ENCODE measurements at regions not wholly inside any gene's neighbourhood (a gene's known extent, or its start where the extent isn't known, plus 50 kb on each side); places are given as distances from the start of the nearest gene placed in this dataset.

DNA sequence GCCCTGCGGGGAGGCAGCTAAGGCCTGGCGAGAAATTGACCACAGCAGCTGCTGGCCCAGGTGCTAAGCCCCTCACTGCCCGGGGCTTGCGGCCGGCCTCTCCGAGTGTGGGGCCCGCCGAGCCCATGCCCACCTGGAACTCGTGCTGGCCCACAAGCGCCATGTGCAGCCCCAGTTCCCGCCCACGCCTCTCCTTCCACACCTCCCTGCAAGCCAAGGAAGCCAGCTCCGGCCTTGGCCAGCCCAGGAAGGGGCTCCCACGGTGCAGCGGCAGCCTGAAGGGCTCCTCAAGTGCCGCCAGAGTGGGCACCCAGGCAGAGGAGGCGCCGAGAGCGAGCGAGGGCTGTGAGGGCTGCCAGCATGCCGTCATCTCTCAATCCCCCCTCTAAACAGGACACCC lies 304.6 kb upstream of the FAM98A start:
- DNase-seq (ENCODE audit: low read depth), result no peak
- TF ChIP-seq, protein P1, sequence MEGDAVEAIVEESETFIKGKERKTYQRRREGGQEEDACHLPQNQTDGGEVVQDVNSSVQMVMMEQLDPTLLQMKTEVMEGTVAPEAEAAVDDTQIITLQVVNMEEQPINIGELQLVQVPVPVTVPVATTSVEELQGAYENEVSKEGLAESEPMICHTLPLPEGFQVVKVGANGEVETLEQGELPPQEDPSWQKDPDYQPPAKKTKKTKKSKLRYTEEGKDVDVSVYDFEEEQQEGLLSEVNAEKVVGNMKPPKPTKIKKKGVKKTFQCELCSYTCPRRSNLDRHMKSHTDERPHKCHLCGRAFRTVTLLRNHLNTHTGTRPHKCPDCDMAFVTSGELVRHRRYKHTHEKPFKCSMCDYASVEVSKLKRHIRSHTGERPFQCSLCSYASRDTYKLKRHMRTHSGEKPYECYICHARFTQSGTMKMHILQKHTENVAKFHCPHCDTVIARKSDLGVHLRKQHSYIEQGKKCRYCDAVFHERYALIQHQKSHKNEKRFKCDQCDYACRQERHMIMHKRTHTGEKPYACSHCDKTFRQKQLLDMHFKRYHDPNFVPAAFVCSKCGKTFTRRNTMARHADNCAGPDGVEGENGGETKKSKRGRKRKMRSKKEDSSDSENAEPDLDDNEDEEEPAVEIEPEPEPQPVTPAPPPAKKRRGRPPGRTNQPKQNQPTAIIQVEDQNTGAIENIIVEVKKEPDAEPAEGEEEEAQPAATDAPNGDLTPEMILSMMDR (IDR thresholded peaks at IDR 0.05; ENCODE audit: control insufficient read depth, insufficient read depth, low read depth, low read length, missing control alignments), result no peak
- no peak overlapping the region for H3K4me3 ChIP-seq (ENCODE audit: control insufficient read depth, low read depth, low read length)

DNA sequence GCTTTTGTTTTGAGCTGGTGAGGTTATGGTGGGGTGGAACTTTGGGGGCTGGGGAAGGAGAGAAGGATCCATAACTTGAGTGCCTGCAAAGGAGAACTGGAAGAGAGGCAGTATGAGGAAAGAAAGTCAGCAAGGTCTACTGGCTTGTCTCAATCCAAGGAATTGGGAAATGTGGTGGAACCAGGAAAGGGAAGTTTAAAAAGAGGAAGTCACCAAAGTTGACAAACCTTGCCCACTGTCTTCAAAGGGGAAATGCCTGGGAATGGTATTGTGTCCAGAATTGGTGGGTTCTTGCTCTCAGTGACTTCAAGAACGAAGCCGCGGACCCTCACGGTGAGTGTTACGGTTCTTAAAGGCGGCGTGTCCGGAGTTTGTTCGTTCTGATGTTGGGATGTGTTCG lies 304.1 kb upstream of the FAM98A start:
- H3K4me3 ChIP-seq (ENCODE audit: control insufficient read depth, low read depth, low read length), result no peak overlapping the region
- DNase-seq (ENCODE audit: low read depth), result no peak
- TF ChIP-seq, protein P1 (IDR thresholded peaks at IDR 0.05; ENCODE audit: control insufficient read depth, insufficient read depth, low read depth, low read length, missing control alignments), result no peak

DNA sequence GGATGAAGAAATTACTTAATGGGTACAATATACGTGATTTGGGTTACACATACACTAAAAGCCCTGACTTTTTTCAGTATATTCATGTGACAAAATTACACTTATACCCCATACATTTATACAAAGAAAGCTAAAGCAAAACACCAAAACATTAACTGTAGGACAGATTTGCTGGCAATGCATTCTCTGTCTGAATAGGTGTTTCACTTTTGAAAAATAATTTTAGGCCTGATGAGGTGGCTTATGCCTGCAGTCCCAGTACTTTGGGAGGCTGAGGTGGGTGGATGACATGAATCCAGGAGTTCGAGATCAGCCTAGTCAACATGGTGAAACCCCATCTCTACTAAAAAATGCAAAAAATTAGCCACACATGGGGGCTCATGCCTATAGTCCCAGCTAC lies 301.5 kb upstream of the FAM98A start:
- no peak for DNase-seq (ENCODE audit: low read depth)
- no peak overlapping the region for H3K4me3 ChIP-seq (ENCODE audit: control insufficient read depth, low read depth, low read length)
- TF ChIP-seq, protein P1 (IDR thresholded peaks at IDR 0.05; ENCODE audit: control insufficient read depth, insufficient read depth, low read depth, low read length, missing control alignments), result no peak

DNA sequence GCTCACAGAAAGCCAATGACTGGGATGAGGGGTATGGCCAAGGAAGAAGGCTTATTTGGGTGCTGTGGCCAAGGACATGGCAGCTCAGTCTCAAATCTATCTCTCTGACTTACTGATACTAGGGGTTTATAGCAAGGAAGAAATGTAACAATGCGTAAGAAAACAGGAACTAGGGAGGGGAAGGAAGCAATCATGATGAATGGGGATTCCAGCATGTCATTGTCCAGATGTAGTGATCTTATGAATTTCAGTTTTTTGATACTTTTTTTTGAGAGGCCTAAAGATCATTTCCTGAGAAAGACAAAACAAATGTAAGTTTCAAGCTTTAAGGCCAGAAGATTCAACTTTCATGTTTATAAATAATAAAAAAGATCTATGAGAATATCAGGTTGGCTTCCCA lies 298.6 kb upstream of the FAM98A start:
- TF ChIP-seq, protein P1 (IDR thresholded peaks at IDR 0.05; ENCODE audit: control insufficient read depth, insufficient read depth, low read depth, low read length, missing control alignments), result no peak
- no peak for DNase-seq (ENCODE audit: low read depth)
- no peak overlapping the region for H3K4me3 ChIP-seq (ENCODE audit: control insufficient read depth, low read depth, low read length)

DNA sequence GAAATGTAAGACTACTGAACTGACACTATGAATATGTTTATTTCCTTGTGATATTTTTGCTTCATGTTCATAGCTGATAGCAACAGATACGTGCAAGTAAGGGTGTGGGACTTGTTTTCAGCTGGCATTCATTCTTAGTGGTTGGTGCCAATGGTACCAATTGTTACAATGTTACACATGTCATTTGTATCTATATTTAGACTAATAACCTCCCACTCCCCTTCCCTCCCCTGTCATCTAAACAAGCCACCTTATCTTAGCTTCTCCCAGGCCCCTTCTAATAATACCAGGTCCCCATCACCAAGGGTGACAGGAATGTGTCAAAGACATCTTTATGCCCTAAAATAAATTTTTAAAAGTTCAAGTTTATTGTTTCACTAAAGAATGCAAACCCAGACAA lies 294.7 kb upstream of the FAM98A start:
- TF ChIP-seq, protein P1 (IDR thresholded peaks at IDR 0.05; ENCODE audit: control insufficient read depth, insufficient read depth, low read depth, low read length, missing control alignments), result no peak
- no peak overlapping the region for H3K4me3 ChIP-seq (ENCODE audit: control insufficient read depth, low read depth, low read length)
- DNase-seq (ENCODE audit: low read depth), result no peak

DNA sequence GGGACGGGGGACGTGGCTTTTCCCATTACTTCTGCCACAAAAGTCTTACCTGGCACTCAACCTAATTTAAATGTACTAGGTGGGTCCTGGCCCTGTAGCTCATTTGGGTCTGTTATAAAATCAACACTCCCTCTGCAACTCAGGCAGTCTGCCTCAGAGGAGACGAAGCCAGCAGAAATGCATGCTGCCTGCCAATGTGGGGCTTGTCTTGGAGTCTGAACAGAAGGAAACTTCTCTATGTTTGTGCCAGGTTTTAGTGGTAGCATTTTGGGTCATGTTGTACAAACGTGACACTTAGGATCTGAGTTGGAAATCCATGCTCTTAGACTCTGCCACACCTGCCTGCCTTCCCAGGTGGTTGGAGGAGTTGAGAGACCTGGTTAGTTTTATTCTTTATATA lies 292.5 kb upstream of the FAM98A start:
- TF ChIP-seq, protein P1 (IDR thresholded peaks at IDR 0.05; ENCODE audit: control insufficient read depth, insufficient read depth, low read depth, low read length, missing control alignments), result no peak
- H3K4me3 ChIP-seq (ENCODE audit: control insufficient read depth, low read depth, low read length), result no peak overlapping the region

DNA sequence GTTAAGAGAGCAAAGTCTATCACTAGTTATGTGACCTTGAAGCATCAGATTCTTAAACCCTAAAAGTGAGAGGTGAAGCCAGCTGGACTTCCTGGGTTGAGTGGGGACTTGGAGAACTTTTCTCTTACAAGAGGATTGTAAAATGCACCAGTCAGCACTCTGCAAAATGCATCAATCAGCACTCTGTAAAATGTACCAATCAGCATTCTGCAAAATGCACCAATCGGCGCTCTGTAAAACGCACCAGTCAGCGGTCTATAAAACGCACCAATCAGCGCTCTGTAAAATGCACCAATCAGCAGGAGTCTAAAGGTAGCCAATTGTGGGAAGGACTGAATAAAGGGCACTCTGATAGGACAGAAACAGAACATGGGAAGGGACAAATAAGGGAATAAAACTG lies 291.6 kb upstream of the FAM98A start:
- TF ChIP-seq, protein P1 (IDR thresholded peaks at IDR 0.05; ENCODE audit: control insufficient read depth, insufficient read depth, low read depth, low read length, missing control alignments), result no peak
- DNase-seq (ENCODE audit: low read depth), result no peak
- H3K4me3 ChIP-seq (ENCODE audit: control insufficient read depth, low read depth, low read length), result no peak overlapping the region

More for the DNA sequence above, 292.5 kb upstream of the FAM98A start:
- no peak for DNase-seq (ENCODE audit: low read depth)
